ENCODE measurements at regions not wholly inside any gene's neighbourhood (a gene's known extent, or its start where the extent isn't known, plus 50 kb on each side); places are given as distances from the start of the nearest gene placed in this dataset.

- no peak for TF ChIP-seq FOXM1 (IDR thresholded peaks at IDR 0.05; ENCODE audit: borderline replicate concordance, low read depth)
These were observed 54.1 kb upstream of the IER3 start for GRCh38 chr6:30798494-30798893.

GRCh38 chr6:30795549-30796293 is 51.4 kb upstream of the IER3 start:
- TF ChIP-seq EGR1 (IDR thresholded peaks at IDR 0.05), result no peak

Data from Ishikawa (cell line).